GM21529 (cell line): ENCODE measurements at regions not wholly inside any gene's neighbourhood (a gene's known extent, or its start where the extent isn't known, plus 50 kb on each side); places are given as distances from the start of the nearest gene placed in this dataset.
"Not testable (repeated sequence)": the region's sequence is repeated elsewhere in the genome, so short reads cannot be mapped to it uniquely, and the experiment has no call there.

ENCODE experiments used
- ATAC-seq: cut with Tn5 transposase; IDR thresholded peaks from one replicate; pipeline ENCODE4 v1.9.1; 2021; ENCODE audit not compliant: unreplicated experiment

- no peak for ATAC-seq
Observed at GRCh38 chr10:123221418-123221817, 67.2 kb downstream of the BUB3 start.

- no peak for ATAC-seq
Observed at GRCh38 chr10:123222832-123223231, 68.6 kb downstream of the BUB3 start.

- ATAC-seq = no peak
Observed at GRCh38 chr10:123227706-123228105, 73.5 kb downstream of the BUB3 start.

- no peak for ATAC-seq
Observed at GRCh38 chr10:123229927-123230630, 75.9 kb downstream of the BUB3 start.

GRCh38 chr10:123232879-123233278 lies 78.7 kb downstream of the BUB3 start:
- ATAC-seq = not testable (repeated sequence)

- not testable (repeated sequence) for ATAC-seq
Observed at GRCh38 chr10:123235014-123235413, 80.8 kb downstream of the BUB3 start.

GRCh38 chr10:123236126-123236525 lies 81.9 kb downstream of the BUB3 start:
- no peak for ATAC-seq

- ATAC-seq = no peak
Observed at GRCh38 chr10:123240250-123240649, 86.0 kb downstream of the BUB3 start.

GRCh38 chr10:123240776-123241175 lies 86.6 kb downstream of the BUB3 start:
- ATAC-seq = no peak

GRCh38 chr10:123241391-123242141 lies 87.4 kb downstream of the BUB3 start:
- peak; percentile 91 for ATAC-seq

GRCh38 chr10:123244747-123245146 lies 90.5 kb downstream of the BUB3 start:
- ATAC-seq = no peak

GRCh38 chr10:123245264-123245663 lies 91.1 kb downstream of the BUB3 start:
- ATAC-seq = no peak

GRCh38 chr10:123249894-123250293 lies 95.7 kb downstream of the BUB3 start:
- no peak for ATAC-seq

- no peak for ATAC-seq
Observed at GRCh38 chr10:123250640-123251039, 96.4 kb downstream of the BUB3 start.

- ATAC-seq = no peak
Observed at GRCh38 chr10:123252779-123253178, 98.6 kb downstream of the BUB3 start.

GRCh38 chr10:123254343-123254742 lies 100.1 kb downstream of the BUB3 start:
- ATAC-seq = not testable (repeated sequence)

- ATAC-seq = no peak
Observed at GRCh38 chr10:123257904-123258456, 103.8 kb downstream of the BUB3 start.

- no peak for ATAC-seq
Observed at GRCh38 chr10:123259081-123259480, 104.9 kb downstream of the BUB3 start.

- ATAC-seq = no peak
Observed at GRCh38 chr10:123259791-123260190, 105.6 kb downstream of the BUB3 start.

- no peak for ATAC-seq
Observed at GRCh38 chr10:123262456-123262855, 108.3 kb downstream of the BUB3 start.

- ATAC-seq = no peak
Observed at GRCh38 chr10:123266971-123267370, 112.8 kb downstream of the BUB3 start.

GRCh38 chr10:123269017-123269552 lies 114.9 kb downstream of the BUB3 start:
- no peak for ATAC-seq
